SKM-1 treated with dmso at 0.1 percent for 144 hours (cell line): ENCODE measurements at regions not wholly inside any gene's neighbourhood (a gene's known extent, or its start where the extent isn't known, plus 50 kb on each side); places are given as distances from the start of the nearest gene placed in this dataset.

Source experiments
- DNase-seq: peaks from one replicate; lab custom pipeline; 2025; ENCODE audit not compliant: unreplicated experiment; lab: John Stamatoyannopoulos, UW

DNA sequence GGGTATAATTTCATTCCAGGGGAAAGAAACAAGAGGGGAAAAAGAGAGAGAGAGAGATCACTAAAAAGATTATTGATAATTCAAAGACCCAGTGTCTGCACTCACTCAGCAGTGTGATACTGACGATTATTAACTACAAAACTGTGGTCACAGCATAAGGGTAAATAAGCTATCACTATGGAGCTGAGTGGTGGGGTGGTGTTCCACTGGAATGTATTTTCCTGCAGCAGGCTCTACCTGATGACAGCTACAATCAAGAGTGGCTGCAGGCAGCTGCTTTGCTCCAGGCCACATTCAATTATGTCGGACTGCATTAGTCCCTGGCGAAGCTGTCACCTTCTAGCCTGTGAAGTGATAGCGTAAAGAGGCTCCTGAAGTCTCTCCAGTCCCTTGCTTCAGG, 122.2 kb upstream of the TFAP2D start:
- DNase-seq = no peak

DNA sequence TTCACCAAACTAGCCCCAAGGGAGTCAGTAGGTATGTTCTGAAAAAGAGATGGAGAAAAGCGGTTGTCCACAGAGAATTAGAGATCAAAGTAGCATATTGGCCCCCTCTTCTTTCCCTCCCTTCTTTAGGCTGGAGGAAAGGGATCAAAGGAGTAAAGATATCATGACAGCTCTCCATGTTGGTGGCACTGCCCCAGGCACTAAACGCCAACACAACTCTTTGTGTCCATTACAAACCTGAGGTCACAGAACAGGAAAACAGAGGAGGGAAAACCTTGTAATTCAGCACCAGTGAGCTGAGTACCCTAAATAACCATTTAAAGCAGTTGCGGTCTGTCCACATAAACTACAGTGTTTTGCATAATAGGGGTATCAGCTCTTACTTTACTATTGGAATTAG, 113.0 kb upstream of the TFAP2D start:
- no peak for DNase-seq

DNA sequence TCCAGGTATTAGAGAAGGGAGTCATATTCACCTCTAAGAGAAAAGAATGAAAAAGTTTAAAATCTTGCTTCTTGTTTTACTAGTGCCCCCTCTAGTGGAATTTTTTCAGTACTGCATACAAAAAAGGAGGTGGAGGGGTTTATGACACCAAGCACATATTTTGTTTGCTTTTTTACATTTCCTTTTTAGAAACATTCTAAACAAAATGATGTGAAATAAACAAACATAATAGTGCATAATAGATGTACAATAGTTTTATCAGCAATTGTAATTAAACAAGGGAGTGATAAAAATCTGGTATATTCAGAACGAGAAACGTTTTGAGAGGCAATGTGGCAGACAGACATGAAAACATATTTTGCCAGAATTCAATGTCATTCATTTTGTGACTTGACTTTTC, 111.0 kb upstream of the TFAP2D start:
- DNase-seq = peak; percentile 22

DNA sequence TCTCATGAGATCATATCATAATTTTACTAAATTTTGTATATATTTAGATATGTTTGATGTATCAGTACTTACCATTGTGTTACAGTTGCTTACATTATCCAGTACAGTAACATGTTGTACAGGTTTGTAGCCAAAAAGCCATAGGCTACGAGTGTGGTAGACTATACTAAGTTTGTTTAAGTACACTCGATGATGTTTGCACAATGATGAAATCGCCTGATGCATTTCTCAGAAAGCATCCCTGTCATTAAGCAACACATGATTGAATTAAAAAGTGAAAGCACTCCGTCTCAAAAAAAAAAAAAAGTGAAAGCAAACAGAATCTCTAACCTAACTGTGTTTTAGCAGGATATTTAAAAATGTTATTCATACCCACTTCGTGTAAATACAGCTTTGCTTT, 104.9 kb upstream of the TFAP2D start:
- no peak for DNase-seq

DNA sequence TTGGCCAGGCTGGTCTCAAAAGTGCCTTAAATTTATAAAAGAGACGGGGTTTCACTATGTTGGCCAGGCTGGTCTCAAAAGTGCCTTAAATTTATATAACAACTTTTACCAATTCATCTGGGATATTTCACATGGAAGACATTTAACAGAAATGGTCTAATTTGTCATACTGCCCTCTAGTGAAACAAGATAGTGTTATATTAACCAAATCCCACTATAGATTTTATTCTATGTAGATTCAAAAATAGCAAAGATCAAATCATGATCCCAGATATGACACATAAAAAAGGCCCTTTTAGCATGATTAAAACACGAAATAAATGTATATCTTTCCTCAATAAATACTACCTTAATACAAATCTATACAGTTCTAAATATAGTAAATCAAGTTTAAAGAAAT, 102.8 kb upstream of the TFAP2D start:
- no peak for DNase-seq

DNA sequence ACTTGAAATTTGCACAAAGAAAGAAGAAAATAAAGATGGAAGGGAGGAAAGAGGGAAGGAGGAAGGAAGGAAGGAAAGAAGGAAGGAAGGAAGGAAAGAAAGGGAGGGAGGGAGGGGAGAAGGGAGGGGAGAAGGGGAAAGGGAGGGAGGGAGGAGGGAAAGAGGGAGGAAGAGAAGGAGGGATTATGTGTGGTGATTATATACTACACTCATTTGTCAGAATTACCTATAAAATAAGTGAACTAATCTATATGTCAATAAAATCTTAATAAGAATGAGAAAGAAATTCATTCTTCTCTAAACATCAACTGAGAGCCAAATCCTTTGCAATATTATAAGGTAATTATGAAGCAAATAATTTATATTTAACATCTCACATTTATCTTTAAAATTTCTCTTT, 77.9 kb upstream of the TFAP2D start:
- DNase-seq = no peak

DNA sequence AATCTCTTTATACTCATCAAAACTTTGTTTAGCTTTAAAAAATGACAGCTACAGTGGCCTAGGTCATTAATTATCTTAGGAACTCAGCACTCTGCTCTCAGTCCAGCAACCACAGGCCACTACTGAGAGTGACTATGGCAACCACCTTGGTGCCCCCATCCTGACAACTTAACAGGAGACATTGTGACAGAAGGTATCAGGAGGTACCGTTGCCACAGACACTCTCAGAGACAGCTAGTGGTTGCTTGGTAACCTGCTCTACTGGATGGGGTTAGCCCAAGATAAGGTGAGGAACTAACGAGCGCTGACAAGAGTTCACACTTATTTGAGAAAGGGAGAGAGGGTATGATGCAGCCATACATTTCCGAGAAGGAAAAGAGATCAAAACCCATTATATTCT, 76.1 kb upstream of the TFAP2D start:
- DNase-seq = no peak

DNA sequence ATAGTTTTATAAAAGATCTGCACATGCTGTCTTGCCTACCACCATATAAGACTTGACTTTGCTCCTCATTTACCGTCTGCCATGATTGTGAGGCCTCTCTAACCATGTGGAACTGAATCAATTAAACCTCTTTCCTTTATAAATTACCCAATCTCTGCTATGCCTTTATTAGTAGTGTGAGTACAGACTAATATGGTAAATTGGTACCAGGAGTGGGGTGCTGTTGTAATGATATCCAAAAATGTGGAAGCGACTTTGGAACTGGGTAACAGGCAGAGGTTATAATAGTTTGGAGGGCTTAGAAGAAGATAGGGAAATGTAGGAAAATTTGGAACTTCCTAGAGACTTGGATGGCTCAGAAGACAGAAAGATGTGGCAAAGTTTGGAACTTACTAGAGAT, 64.2 kb upstream of the TFAP2D start:
- DNase-seq = no peak

DNA sequence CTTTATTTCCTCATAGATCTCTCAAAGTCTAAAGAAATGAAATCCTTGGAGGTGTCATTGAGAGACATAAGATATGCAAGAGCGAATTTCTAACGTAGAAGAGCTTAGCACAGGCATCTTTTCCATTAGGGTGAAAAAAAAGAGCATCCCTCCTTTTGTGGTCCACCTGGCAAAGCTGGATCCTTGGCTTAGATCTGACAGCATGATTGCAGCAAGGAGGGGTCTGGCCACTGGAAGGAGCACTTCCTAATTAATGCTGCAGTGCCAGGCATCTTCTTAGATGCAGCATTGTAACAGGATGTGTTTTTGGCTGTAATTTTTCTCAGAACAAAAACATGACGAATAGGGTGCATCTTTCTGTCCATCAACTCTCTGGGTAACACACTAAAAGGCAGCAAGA, 60.1 kb upstream of the TFAP2D start:
- no peak for DNase-seq

DNA sequence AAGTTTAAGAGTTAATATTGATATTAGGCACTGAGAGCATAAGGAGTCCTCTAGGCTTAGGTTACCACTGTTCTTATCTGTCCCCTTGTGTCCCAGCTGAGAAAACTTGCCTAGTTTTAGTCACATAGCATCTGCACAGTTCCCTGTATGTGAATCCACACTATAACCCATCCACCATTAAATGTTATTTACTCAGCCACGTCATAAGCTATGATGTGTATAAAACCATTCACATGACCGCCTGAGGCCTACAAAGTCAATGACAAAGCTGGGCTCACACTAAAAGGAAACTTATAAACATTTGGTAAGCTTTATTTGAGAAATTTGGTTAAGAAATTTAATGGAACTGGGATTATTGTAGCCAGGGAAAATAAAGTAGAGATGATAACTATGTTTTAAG, 59.2 kb upstream of the TFAP2D start:
- no peak for DNase-seq

DNA sequence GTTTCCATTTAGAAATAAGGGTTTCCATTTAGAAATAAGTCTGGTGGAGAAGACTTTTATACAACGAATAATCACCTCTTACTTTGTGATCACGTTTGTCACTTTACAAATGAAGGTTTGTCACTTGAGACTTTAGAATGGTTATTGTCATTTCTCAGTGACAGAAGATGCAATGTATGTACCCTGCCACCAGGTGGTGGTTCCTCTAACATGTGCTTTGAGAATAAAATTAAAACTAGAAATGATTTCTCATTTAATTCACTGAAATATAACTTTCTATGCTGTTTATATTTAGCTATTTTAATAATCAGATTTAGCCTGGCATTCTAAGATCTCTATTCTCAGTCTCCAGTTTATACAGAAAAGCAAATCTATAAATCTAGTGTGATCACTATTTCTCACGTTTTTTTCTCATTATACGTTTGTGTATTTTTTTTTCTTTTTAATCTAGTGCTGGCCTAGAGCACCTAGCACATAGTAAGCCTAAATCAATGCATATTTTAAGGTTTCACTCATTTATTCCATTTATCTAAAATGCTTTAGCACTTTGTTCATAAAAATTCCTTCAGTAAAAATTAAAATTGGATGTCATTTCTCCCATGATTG, 57.4 kb upstream of the TFAP2D start:
- peak; percentile 27 for DNase-seq

DNA sequence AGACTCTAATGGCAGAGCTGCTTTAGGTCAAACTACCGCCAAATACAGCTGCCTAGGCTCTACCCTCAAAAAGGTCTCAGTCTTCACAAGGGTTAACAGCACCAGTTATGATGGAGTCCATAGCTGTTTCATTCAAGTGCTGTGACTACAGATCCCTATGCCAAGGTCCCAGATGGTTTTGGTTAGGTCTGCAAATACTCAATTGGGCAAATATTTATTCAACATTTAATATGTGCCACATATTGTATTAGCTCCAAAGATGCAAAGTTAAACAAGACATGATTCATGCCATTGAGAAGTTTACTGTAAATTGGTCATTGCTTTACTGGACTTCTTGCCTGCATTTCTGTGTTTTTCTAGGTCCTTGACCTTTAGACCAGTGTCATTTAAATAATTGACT, 55.8 kb upstream of the TFAP2D start:
- DNase-seq = no peak

DNA sequence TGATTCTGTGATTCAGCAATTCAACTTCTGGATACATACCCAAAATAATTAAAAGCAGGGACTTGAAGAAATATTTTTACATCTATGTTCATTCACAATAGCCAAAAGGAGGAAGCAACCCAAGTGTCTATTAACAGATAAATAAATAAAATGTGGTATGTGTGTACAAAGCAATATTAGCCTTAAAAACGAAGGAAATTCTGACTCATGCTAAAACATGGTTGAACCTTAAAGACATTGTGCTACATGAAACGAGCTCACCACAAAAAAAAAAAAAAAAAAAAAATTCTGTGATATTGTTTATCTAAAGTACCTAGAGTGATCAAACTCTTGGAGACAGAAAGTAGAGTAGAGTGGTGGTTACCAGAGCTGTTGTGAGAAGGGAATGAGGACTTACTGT, 54.8 kb upstream of the TFAP2D start:
- no peak for DNase-seq

DNA sequence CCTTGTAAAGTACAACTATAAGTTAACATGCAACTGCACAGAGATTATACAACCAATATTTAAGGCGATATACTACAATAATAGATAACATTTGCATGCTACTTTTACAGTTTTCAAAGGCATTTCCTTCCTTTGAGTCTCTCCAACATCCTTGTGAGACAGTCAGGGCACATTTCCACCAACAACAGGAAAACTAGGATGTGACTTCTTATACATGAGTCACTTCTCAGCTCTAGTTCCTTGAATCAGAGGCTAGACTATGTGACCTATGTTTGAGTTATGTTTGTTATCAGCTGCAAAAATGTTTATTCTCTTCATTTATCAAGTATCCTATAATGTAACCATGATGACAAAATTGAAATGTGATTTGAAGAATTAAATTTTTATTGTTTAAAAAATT, 51.7 kb upstream of the TFAP2D start:
- DNase-seq = no peak
